T-helper 1 cell treated with Interleukin-12 subunit alpha and Interleukin-12 subunit beta and Interleukin-4 antibody, amounts not matched to agents 30 μg/mL and 1 μg/mL, for 36 hours (primary cell): ENCODE measurements at regions not wholly inside any gene's neighbourhood (a gene's known extent, or its start where the extent isn't known, plus 50 kb on each side); places are given as distances from the start of the nearest gene placed in this dataset.

Experiments
- H3K27ac Mint-ChIP-seq: one replicate; pipeline ENCODE4 v1.8.0; 2021; ENCODE audit warnings: mild to moderate bottlenecking, mixed read lengths
- H3K27me3 Mint-ChIP-seq: one replicate; pipeline ENCODE4 v1.8.0; 2021; ENCODE audit warnings: low read depth, mixed read lengths
- H3K36me3 Mint-ChIP-seq: one replicate; pipeline ENCODE4 v1.8.0; 2021; ENCODE audit warnings: low read depth, mixed read lengths
- H3K4me1 Mint-ChIP-seq: one replicate; pipeline ENCODE4 v1.8.0; 2021; ENCODE audit warnings: low read depth, mixed read lengths
- H3K4me3 Mint-ChIP-seq: one replicate; pipeline ENCODE4 v1.8.0; 2021; ENCODE audit warnings: mild to moderate bottlenecking, moderate library complexity, mixed read lengths
- H3K9me3 Mint-ChIP-seq: one replicate; pipeline ENCODE4 v1.8.0; 2021; ENCODE audit warnings: mixed read lengths

DNA sequence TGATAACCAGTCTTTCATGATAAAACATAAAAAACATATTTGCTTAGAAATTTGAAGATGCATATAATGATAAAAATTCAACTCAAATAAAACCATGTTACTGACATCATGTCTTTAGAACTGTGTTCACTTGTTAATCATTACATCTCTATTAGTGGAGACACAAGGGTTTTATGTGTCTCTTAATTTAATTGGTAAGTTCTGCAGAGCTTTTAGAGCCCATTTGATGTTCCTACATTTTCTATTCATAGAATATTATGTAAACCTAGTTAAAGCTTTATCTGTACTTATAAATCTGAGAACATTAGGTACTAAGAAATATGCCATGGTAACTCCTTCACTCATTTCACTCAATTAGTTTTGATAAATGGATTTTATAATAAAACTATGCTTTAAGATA, 285.4 kb downstream of the SLCO4C1 start:
- H3K4me1 Mint-ChIP-seq: no peaks in the 10 kb centered on the region
- no peaks in the 10 kb centered on the region for H3K27me3 Mint-ChIP-seq
- no peaks in the 10 kb centered on the region for H3K9me3 Mint-ChIP-seq
- H3K36me3 Mint-ChIP-seq: no peaks in the 10 kb centered on the region
- no peak overlapping the region for H3K27ac Mint-ChIP-seq
- H3K4me3 Mint-ChIP-seq: no peak overlapping the region

DNA sequence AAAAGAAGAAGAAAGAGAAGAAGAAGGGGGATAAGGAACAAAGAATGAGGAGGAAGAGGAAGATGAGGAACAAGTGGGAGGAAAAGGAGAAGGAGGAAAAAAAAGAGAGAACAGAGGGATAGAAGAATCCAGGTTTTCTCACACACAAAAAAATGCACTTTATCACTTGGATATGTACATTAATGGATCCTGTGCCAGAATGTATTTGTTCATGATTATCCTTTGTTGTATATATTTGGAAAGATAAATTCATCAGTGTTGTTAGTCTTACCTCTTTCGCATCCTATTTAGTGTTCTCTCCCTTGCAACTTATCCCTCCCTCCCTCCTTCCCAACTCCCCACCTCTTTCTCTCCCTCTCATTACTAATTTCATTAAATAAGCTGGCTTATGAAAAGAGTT, 298.8 kb downstream of the SLCO4C1 start:
- Mint-ChIP-seq H3K27ac (no peak overlapping the region), H3K36me3 (no peaks in the 10 kb centered on the region), H3K9me3 (no peaks in the 10 kb centered on the region), H3K4me3 (no peak overlapping the region), H3K4me1 (no peaks in the 10 kb centered on the region), H3K27me3 (no peaks in the 10 kb centered on the region)

DNA sequence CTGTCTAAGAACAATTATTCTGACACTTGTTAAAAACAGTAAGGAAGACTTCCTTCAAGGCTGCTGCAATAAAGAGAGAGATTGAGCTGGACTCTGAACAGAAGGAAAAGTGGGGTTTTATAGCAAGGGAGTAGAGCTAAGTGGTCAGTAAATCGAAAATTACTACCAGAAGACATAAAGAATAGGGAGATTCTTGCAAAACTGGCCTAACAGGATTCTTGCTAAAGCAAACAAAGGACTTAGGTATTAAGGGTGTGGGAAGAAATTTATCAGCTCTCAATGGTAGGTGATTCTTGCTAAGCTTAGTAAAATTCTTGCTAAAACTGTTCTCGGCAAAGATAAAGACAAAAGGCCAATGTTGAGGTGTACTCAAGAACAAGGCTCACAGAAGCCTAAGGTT, 300.5 kb downstream of the SLCO4C1 start:
- no peak overlapping the region for H3K27ac Mint-ChIP-seq
- H3K27me3 Mint-ChIP-seq: no peaks in the 10 kb centered on the region
- no peak overlapping the region for H3K4me3 Mint-ChIP-seq
- H3K9me3 Mint-ChIP-seq: no peaks in the 10 kb centered on the region
- no peaks in the 10 kb centered on the region for H3K4me1 Mint-ChIP-seq
- H3K36me3 Mint-ChIP-seq: no peaks in the 10 kb centered on the region

DNA sequence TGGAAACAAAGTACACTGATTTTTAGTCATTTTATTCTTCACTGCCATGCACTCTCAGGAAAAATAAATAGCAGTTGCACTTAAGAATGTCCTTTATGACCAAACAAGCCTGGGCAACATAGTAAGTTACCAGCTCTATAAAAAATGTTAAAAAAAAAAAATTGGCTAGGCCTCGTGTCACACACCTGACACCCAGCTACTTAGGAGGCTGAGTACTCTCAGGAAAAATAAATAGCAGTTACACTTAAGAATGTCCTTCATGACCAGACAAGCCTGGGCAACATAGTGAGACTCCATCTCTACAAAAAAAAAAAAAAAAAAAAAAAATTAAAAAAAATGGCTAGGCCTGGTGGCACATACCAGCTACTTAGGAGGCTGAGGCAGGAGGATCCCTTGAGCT, 304.6 kb downstream of the SLCO4C1 start:
- Mint-ChIP-seq H3K27ac (no peak overlapping the region), H3K36me3 (no peaks in the 10 kb centered on the region), H3K4me1 (no peaks in the 10 kb centered on the region), H3K9me3 (no peaks in the 10 kb centered on the region), H3K27me3 (no peaks in the 10 kb centered on the region), H3K4me3 (no peak overlapping the region)

DNA sequence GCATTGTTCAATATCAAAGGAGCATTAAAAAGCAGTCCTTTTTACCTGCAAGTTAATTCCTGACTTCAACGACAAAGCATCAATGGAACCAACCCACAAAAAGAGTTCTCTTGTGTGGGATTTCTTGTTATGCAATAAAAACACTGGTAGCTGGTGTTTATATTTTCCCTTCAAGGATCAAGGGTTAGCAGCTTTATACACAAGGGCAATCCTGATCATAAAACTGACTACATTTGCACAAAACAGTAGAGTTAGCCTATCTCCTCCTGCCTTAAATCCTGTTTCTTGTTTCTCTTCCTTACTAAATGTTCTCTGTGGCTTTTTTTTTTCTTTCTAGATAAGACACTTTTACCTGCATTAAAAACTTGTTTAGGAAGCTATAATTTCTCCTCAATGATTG, 306.4 kb downstream of the SLCO4C1 start:
- no peak overlapping the region for H3K4me3 Mint-ChIP-seq
- no peak overlapping the region for H3K27ac Mint-ChIP-seq
- no peaks in the 10 kb centered on the region for H3K9me3 Mint-ChIP-seq
- no peaks in the 10 kb centered on the region for H3K4me1 Mint-ChIP-seq
- no peaks in the 10 kb centered on the region for H3K27me3 Mint-ChIP-seq
- no peaks in the 10 kb centered on the region for H3K36me3 Mint-ChIP-seq

DNA sequence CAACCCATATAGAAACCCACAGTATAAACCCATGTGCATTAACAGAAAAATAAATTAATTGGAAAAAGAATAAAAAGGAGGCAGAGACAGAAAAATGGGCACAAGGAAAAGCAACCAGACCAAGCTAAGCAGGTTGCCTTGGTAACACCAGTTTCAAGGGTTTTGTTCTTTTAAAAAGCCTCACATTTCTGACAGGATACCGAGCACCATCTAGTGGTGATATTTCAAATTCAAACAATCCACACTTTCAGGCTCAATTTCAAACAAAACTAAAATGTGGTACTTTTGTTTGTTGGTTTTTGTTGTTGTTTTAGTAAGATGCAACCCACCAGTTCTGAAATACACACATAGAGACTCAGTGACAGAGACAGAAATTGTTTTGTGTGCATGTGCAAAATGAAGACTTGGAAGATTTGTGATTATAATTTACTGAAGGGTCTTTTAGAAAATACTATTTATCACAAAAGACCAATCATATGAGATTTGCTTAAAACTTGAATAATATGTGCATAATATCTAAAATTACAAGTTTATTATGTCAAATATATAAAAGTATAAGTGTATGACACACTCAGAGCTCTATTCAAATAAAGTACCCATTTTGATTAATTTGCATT, 318.2 kb downstream of the SLCO4C1 start:
- Mint-ChIP-seq H3K27me3 (no peaks in the 10 kb centered on the region), H3K27ac (no peak overlapping the region), H3K36me3 (no peaks in the 10 kb centered on the region)

DNA sequence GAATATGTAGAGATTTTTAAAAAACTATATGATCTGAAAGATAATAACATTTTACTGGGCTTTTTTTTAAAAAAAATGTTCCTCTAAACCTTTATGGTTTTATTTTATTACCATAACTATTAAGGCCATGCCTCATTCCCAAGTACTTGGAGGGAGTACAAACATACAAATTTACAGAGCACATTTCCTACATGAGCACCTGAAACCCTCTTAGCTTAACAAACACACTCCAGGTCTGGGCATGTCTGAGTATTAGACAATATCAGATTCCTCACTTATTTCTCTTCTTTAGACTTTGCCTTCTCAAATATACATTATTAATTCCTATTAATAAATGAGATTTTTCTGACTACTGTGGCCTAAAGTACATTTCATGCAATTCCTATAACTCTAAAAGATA, 319.2 kb downstream of the SLCO4C1 start:
- H3K9me3 Mint-ChIP-seq: no peaks in the 10 kb centered on the region
- no peak overlapping the region for H3K4me3 Mint-ChIP-seq

More for the DNA sequence above, 318.2 kb downstream of the SLCO4C1 start:
- Mint-ChIP-seq H3K9me3 (no peaks in the 10 kb centered on the region), H3K4me3 (no peak overlapping the region), H3K4me1 (no peaks in the 10 kb centered on the region)

DNA sequence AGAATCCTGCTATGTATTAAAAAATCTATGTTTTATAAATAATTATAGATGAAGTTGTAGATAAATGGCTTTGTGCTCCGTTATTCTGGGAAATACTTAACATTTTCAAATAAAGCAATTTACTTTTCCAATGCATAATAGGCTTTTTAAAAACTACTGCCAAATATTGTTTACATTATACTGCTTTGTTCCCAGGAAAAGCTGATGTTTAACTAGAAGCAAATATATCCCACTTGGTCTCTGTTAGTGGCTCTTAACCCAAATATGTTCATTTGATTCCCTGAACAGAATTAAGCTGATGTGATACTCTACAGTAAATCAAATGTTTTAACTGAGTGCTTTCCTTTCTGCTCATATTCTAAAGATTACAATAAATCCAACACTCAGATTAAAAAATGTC, 326.3 kb downstream of the SLCO4C1 start:
- H3K36me3 Mint-ChIP-seq: no peaks in the 10 kb centered on the region

More for the DNA sequence above, 319.2 kb downstream of the SLCO4C1 start:
- Mint-ChIP-seq H3K27me3 (no peaks in the 10 kb centered on the region), H3K4me1 (no peaks in the 10 kb centered on the region), H3K27ac (no peak overlapping the region), H3K36me3 (no peaks in the 10 kb centered on the region)

DNA sequence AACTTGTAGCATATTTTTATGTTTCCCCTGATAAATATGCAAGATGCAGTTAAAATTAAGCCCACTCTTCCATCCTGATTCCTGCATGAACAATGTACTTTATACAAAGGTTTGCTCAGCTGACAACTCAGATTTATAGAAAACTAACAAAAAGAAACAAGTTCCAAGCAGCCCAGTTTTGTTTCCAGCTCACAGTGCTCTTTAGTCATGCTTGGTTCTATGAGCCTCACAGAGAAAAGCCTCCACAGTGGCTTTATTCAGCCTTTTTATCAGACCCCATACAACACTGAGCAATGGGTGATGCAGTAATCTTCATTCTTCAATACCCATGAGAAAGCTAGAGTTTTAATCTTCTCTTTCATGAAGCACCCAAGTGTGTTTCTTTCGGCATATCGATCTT, 329.6 kb downstream of the SLCO4C1 start:
- Mint-ChIP-seq H3K27me3 (no peaks in the 10 kb centered on the region), H3K9me3 (no peaks in the 10 kb centered on the region), H3K36me3 (no peaks in the 10 kb centered on the region), H3K4me3 (no peak overlapping the region), H3K4me1 (no peaks in the 10 kb centered on the region), H3K27ac (no peak overlapping the region)

More for the DNA sequence above, 326.3 kb downstream of the SLCO4C1 start:
- Mint-ChIP-seq H3K4me1 (no peaks in the 10 kb centered on the region), H3K27me3 (no peaks in the 10 kb centered on the region), H3K27ac (no peak overlapping the region), H3K4me3 (no peak overlapping the region), H3K9me3 (no peaks in the 10 kb centered on the region)

DNA sequence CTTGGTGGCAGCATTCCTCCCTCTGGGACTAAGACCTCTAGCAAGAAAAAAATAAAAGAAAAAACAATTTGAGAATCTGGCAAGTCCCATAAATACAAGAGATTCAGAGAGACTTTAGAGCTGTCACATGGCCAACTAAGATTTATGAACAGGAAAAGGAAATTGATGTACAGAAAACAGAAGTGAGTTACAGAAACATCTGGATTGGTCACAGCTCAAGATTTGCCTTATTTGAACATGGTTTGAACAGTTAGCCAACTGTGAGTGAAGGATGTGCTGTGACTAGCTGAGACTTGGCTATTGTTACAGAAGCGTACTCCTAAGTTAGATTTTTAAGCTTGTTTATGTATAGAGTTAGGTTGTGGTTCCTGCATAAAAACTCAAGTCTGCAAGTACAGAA, 340.2 kb downstream of the SLCO4C1 start:
- no peaks in the 10 kb centered on the region for H3K4me1 Mint-ChIP-seq
- H3K27ac Mint-ChIP-seq: no peak overlapping the region
- H3K4me3 Mint-ChIP-seq: no peak overlapping the region
- H3K36me3 Mint-ChIP-seq: no peaks in the 10 kb centered on the region
- H3K27me3 Mint-ChIP-seq: no peaks in the 10 kb centered on the region
- no peaks in the 10 kb centered on the region for H3K9me3 Mint-ChIP-seq

DNA sequence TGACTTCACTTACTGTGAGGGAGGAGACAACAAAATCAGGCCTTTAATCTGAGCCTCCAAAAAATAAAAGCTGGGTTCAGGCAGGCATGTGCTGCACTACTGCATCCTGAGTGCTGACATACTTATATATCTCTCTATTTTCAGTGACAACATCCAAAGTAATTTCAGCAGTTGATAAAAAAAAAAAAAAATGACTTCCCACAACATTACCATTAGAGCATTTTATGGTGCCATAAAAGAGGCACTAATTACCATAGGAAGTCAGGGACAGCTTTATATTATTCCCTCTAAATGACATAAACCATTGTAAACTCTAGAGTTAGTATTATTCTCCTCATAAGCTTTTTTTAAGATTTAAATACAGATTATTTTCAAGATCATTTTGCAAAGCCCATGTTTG, 346.1 kb downstream of the SLCO4C1 start:
- Mint-ChIP-seq H3K36me3 (no peaks in the 10 kb centered on the region), H3K27me3 (no peaks in the 10 kb centered on the region), H3K4me3 (no peak overlapping the region), H3K27ac (no peak overlapping the region), H3K9me3 (no peaks in the 10 kb centered on the region), H3K4me1 (no peaks in the 10 kb centered on the region)

DNA sequence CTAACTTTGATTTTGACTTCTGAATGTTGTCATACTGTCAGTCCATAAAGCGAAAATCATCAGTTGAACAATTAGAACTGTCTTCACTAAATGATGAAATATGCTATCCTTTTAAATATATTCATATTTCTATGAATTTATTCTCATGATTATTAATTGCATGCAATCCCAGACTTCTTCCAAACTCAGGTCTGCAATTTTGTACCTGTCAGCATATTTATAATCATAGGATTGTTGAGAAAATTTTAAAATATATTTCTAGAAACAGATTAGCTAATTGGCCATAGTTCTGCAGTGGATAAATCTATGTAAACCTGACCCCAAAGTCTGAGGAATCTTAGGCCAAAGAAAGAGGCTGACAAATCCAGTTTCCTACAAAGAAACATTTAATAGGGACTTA, 347.5 kb downstream of the SLCO4C1 start:
- Mint-ChIP-seq H3K27ac (no peak overlapping the region), H3K4me1 (peaks cover 2% of the 10 kb centered on the region), H3K36me3 (no peaks in the 10 kb centered on the region), H3K9me3 (no peaks in the 10 kb centered on the region), H3K27me3 (no peaks in the 10 kb centered on the region), H3K4me3 (no peak overlapping the region)

DNA sequence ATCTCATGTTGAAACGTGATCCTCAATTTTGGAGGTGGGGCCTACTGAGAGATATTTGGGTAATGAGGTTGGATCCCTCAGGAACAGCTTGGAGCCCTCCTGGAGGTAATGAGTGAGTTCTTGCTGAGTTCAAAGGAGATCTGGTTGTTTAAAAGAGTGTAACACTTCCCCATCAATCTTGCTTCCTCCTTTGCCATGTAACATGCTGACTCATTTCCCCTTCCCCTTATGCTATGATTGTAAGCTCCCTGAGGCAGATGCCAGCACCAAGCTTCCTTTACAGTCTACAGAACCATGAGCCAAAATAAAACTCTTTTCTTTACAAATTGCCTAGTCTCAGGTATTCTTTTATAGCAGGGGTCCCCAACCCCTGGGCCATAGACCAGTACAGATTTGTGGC, 352.3 kb downstream of the SLCO4C1 start:
- no peak overlapping the region for H3K4me3 Mint-ChIP-seq
- no peaks in the 10 kb centered on the region for H3K9me3 Mint-ChIP-seq
- H3K27ac Mint-ChIP-seq: no peak overlapping the region
- H3K4me1 Mint-ChIP-seq: peaks cover 3% of the 10 kb centered on the region
- H3K36me3 Mint-ChIP-seq: no peaks in the 10 kb centered on the region
- H3K27me3 Mint-ChIP-seq: no peaks in the 10 kb centered on the region

DNA sequence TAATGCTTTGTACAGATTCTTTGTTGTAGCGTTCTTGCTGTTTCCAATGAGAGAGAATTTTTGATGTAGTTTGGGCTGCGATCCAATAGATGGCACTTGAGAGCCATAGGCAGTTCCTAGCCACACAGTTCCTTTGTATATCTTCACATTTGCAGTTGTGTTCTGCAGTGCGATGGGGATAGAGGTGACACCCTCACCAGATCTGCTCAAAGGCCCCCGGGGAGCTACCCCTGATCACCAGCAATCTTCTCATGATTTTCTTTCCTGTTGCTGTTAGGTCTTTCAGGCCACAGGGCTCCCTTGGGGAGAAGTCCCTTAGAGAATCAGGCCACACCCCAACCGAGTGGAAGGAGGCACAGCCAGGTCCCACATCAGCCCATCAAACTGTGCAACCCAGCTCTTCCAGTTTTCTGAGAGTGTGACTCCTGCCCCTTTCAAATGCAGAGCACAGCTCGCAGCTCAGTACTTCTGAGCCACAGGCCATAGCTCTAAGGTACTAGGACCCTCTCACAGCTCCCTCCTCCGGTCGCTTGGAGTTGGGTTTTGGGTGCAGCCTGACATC, 353.7 kb downstream of the SLCO4C1 start:
- Mint-ChIP-seq H3K36me3 (no peaks in the 10 kb centered on the region), H3K4me3 (no peak overlapping the region), H3K9me3 (no peaks in the 10 kb centered on the region), H3K27ac (no peak overlapping the region), H3K4me1 (peaks cover 3% of the 10 kb centered on the region), H3K27me3 (no peaks in the 10 kb centered on the region)

DNA sequence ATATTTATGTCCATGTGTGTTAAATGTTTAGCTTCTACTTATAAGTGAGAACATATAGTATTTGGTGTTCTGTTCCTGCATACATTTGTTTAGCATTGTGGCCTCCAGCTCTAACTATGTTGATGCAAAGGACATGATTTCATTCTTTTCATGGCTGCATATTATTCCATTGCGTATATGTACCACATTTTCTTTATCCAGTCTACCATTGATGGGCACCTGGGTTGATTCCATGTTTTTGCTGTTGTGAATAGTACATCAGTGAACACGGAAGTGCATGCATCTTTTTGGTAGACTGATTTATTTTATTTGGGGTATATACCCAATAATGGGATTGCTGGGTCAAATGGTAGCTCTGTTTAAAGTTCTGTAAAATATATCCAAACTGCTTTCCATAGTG, 359.0 kb downstream of the SLCO4C1 start:
- no peak overlapping the region for H3K4me3 Mint-ChIP-seq
- no peaks in the 10 kb centered on the region for H3K27me3 Mint-ChIP-seq
- H3K27ac Mint-ChIP-seq: no peak overlapping the region
- H3K36me3 Mint-ChIP-seq: no peaks in the 10 kb centered on the region
- no peaks in the 10 kb centered on the region for H3K4me1 Mint-ChIP-seq
- H3K9me3 Mint-ChIP-seq: no peaks in the 10 kb centered on the region

DNA sequence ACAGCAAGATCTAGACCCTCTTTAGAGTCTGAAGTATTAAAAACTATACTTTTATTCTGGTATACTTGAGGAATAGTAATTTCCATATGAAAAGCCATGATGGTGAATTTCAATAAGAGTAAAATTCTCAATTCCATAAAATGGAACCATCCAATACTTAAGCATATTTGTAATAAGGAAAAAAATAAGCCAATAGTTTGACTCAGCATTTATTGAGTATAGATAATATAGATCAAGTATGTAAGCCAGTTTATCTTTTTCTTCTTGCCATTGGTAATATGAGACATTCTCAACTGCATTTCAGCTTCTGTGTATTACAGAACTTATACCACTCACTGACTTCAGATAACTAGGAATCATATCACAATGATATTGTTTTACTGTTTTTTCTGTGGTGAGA, 361.0 kb downstream of the SLCO4C1 start:
- H3K9me3 Mint-ChIP-seq: no peaks in the 10 kb centered on the region
- H3K36me3 Mint-ChIP-seq: no peaks in the 10 kb centered on the region
- no peaks in the 10 kb centered on the region for H3K4me1 Mint-ChIP-seq
- no peak overlapping the region for H3K27ac Mint-ChIP-seq
- no peak overlapping the region for H3K4me3 Mint-ChIP-seq
- no peaks in the 10 kb centered on the region for H3K27me3 Mint-ChIP-seq
